ENCODE measurements at regions not wholly inside any gene's neighbourhood (a gene's known extent, or its start where the extent isn't known, plus 50 kb on each side); places are given as distances from the start of the nearest gene placed in this dataset.
"Not testable (repeated sequence)": the region's sequence is repeated elsewhere in the genome, so short reads cannot be mapped to it uniquely, and the experiment has no call there.

- Histone ChIP-seq H3K4me3 (ENCODE audit: low read length in 2 of 2) (no peak overlapping the region), H3K9ac (ENCODE audit: low read depth in 1 of 2, low read length in 2 of 2) (no peak overlapping the region), H3K4me1 (ENCODE audit: control insufficient read depth in 2 of 2, insufficient read depth in 2 of 2, low read length in 2 of 2) (no peaks in the 10 kb centered on the region), H3K27ac (ENCODE audit: low read depth in 2 of 2, low read length in 2 of 2) (no peak overlapping the region), H3K27me3 (ENCODE audit: control insufficient read depth in 2 of 2, insufficient read depth in 2 of 2, low read length in 2 of 2) (no peaks in the 10 kb centered on the region), H3K36me3 (ENCODE audit: control insufficient read depth in 2 of 2, insufficient read depth in 2 of 2, low read length in 2 of 2) (no peaks in the 10 kb centered on the region), H3K9me3 (ENCODE audit: control insufficient read depth in 2 of 2, low read length in 2 of 2) (no peaks in the 10 kb centered on the region)
Observed at GRCh38 chr6:169101981-169102380, 151.7 kb downstream of the THBS2 start.

GRCh38 chr6:169101036-169101805 lies 152.4 kb downstream of the THBS2 start:
- H3K4me1 ChIP-seq (ENCODE audit: control insufficient read depth in 2 of 2, insufficient read depth in 2 of 2, low read length in 2 of 2) = no peaks in the 10 kb centered on the region
- no peak overlapping the region for H3K4me3 ChIP-seq (ENCODE audit: low read length in 2 of 2)
- H3K27ac ChIP-seq (ENCODE audit: low read depth in 2 of 2, low read length in 2 of 2) = no peak overlapping the region
- no peaks in the 10 kb centered on the region for H3K36me3 ChIP-seq (ENCODE audit: control insufficient read depth in 2 of 2, insufficient read depth in 2 of 2, low read length in 2 of 2)
- no peak overlapping the region for H3K9ac ChIP-seq (ENCODE audit: low read depth in 1 of 2, low read length in 2 of 2)
- no peaks in the 10 kb centered on the region for H3K9me3 ChIP-seq (ENCODE audit: control insufficient read depth in 2 of 2, low read length in 2 of 2)
- no peaks in the 10 kb centered on the region for H3K27me3 ChIP-seq (ENCODE audit: control insufficient read depth in 2 of 2, insufficient read depth in 2 of 2, low read length in 2 of 2)

GRCh38 chr6:169099411-169100202 lies 154.0 kb downstream of the THBS2 start:
- Histone ChIP-seq H3K4me3 (ENCODE audit: low read length in 2 of 2) (no peak overlapping the region), H3K36me3 (ENCODE audit: control insufficient read depth in 2 of 2, insufficient read depth in 2 of 2, low read length in 2 of 2) (no peaks in the 10 kb centered on the region), H3K27me3 (ENCODE audit: control insufficient read depth in 2 of 2, insufficient read depth in 2 of 2, low read length in 2 of 2) (no peaks in the 10 kb centered on the region), H3K4me1 (ENCODE audit: control insufficient read depth in 2 of 2, insufficient read depth in 2 of 2, low read length in 2 of 2) (no peaks in the 10 kb centered on the region), H3K9me3 (ENCODE audit: control insufficient read depth in 2 of 2, low read length in 2 of 2) (no peaks in the 10 kb centered on the region), H3K9ac (ENCODE audit: low read depth in 1 of 2, low read length in 2 of 2) (no peak overlapping the region), H3K27ac (ENCODE audit: low read depth in 2 of 2, low read length in 2 of 2) (no peak overlapping the region)

GRCh38 chr6:169098651-169099050 lies 155.0 kb downstream of the THBS2 start:
- H3K36me3 ChIP-seq (ENCODE audit: control insufficient read depth in 2 of 2, insufficient read depth in 2 of 2, low read length in 2 of 2); H3K9ac ChIP-seq (ENCODE audit: low read depth in 1 of 2, low read length in 2 of 2); H3K27ac ChIP-seq (ENCODE audit: low read depth in 2 of 2, low read length in 2 of 2); H3K4me1 ChIP-seq (ENCODE audit: control insufficient read depth in 2 of 2, insufficient read depth in 2 of 2, low read length in 2 of 2); H3K27me3 ChIP-seq (ENCODE audit: control insufficient read depth in 2 of 2, insufficient read depth in 2 of 2, low read length in 2 of 2); H3K9me3 ChIP-seq (ENCODE audit: control insufficient read depth in 2 of 2, low read length in 2 of 2); H3K4me3 ChIP-seq (ENCODE audit: low read length in 2 of 2): not testable (repeated sequence)

GRCh38 chr6:169098116-169098515 lies 155.5 kb downstream of the THBS2 start:
- Histone ChIP-seq H3K9me3 (ENCODE audit: control insufficient read depth in 2 of 2, low read length in 2 of 2) (no peaks in the 10 kb centered on the region), H3K27ac (ENCODE audit: low read depth in 2 of 2, low read length in 2 of 2) (no peak overlapping the region), H3K27me3 (ENCODE audit: control insufficient read depth in 2 of 2, insufficient read depth in 2 of 2, low read length in 2 of 2) (no peaks in the 10 kb centered on the region), H3K4me3 (ENCODE audit: low read length in 2 of 2) (no peak overlapping the region), H3K4me1 (ENCODE audit: control insufficient read depth in 2 of 2, insufficient read depth in 2 of 2, low read length in 2 of 2) (no peaks in the 10 kb centered on the region), H3K36me3 (ENCODE audit: control insufficient read depth in 2 of 2, insufficient read depth in 2 of 2, low read length in 2 of 2) (no peaks in the 10 kb centered on the region), H3K9ac (ENCODE audit: low read depth in 1 of 2, low read length in 2 of 2) (no peak overlapping the region)

GRCh38 chr6:169097381-169097959 lies 156.2 kb downstream of the THBS2 start:
- Histone ChIP-seq H3K27ac (ENCODE audit: low read depth in 2 of 2, low read length in 2 of 2) (no peak overlapping the region), H3K27me3 (ENCODE audit: control insufficient read depth in 2 of 2, insufficient read depth in 2 of 2, low read length in 2 of 2) (no peaks in the 10 kb centered on the region), H3K9ac (ENCODE audit: low read depth in 1 of 2, low read length in 2 of 2) (no peak overlapping the region), H3K9me3 (ENCODE audit: control insufficient read depth in 2 of 2, low read length in 2 of 2) (no peaks in the 10 kb centered on the region), H3K36me3 (ENCODE audit: control insufficient read depth in 2 of 2, insufficient read depth in 2 of 2, low read length in 2 of 2) (no peaks in the 10 kb centered on the region), H3K4me1 (ENCODE audit: control insufficient read depth in 2 of 2, insufficient read depth in 2 of 2, low read length in 2 of 2) (no peaks in the 10 kb centered on the region), H3K4me3 (ENCODE audit: low read length in 2 of 2) (no peak overlapping the region)

- Histone ChIP-seq H3K4me1 (ENCODE audit: control insufficient read depth in 2 of 2, insufficient read depth in 2 of 2, low read length in 2 of 2) (no peaks in the 10 kb centered on the region), H3K27ac (ENCODE audit: low read depth in 2 of 2, low read length in 2 of 2) (no peak overlapping the region), H3K9me3 (ENCODE audit: control insufficient read depth in 2 of 2, low read length in 2 of 2) (no peaks in the 10 kb centered on the region), H3K36me3 (ENCODE audit: control insufficient read depth in 2 of 2, insufficient read depth in 2 of 2, low read length in 2 of 2) (no peaks in the 10 kb centered on the region), H3K4me3 (ENCODE audit: low read length in 2 of 2) (no peak overlapping the region), H3K27me3 (ENCODE audit: control insufficient read depth in 2 of 2, insufficient read depth in 2 of 2, low read length in 2 of 2) (no peaks in the 10 kb centered on the region), H3K9ac (ENCODE audit: low read depth in 1 of 2, low read length in 2 of 2) (no peak overlapping the region)
Observed at GRCh38 chr6:169096388-169096787, 157.3 kb downstream of the THBS2 start.

- no peak overlapping the region for H3K9ac ChIP-seq (ENCODE audit: low read depth in 1 of 2, low read length in 2 of 2)
- H3K36me3 ChIP-seq (ENCODE audit: control insufficient read depth in 2 of 2, insufficient read depth in 2 of 2, low read length in 2 of 2) = no peaks in the 10 kb centered on the region
- H3K27me3 ChIP-seq (ENCODE audit: control insufficient read depth in 2 of 2, insufficient read depth in 2 of 2, low read length in 2 of 2) = no peaks in the 10 kb centered on the region
- no peaks in the 10 kb centered on the region for H3K9me3 ChIP-seq (ENCODE audit: control insufficient read depth in 2 of 2, low read length in 2 of 2)
- H3K27ac ChIP-seq (ENCODE audit: low read depth in 2 of 2, low read length in 2 of 2) = no peak overlapping the region
- no peak overlapping the region for H3K4me3 ChIP-seq (ENCODE audit: low read length in 2 of 2)
- H3K4me1 ChIP-seq (ENCODE audit: control insufficient read depth in 2 of 2, insufficient read depth in 2 of 2, low read length in 2 of 2) = no peaks in the 10 kb centered on the region
Observed at GRCh38 chr6:169095153-169095552, 158.5 kb downstream of the THBS2 start.

GRCh38 chr6:169094552-169094950 lies 159.1 kb downstream of the THBS2 start:
- Histone ChIP-seq H3K9me3 (ENCODE audit: control insufficient read depth in 2 of 2, low read length in 2 of 2) (no peaks in the 10 kb centered on the region), H3K4me3 (ENCODE audit: low read length in 2 of 2) (no peak overlapping the region), H3K27me3 (ENCODE audit: control insufficient read depth in 2 of 2, insufficient read depth in 2 of 2, low read length in 2 of 2) (no peaks in the 10 kb centered on the region), H3K9ac (ENCODE audit: low read depth in 1 of 2, low read length in 2 of 2) (no peak overlapping the region), H3K4me1 (ENCODE audit: control insufficient read depth in 2 of 2, insufficient read depth in 2 of 2, low read length in 2 of 2) (no peaks in the 10 kb centered on the region), H3K27ac (ENCODE audit: low read depth in 2 of 2, low read length in 2 of 2) (no peak overlapping the region), H3K36me3 (ENCODE audit: control insufficient read depth in 2 of 2, insufficient read depth in 2 of 2, low read length in 2 of 2) (no peaks in the 10 kb centered on the region)
